GM19025 (cell line): ENCODE measurements at regions not wholly inside any gene's neighbourhood (a gene's known extent, or its start where the extent isn't known, plus 50 kb on each side); places are given as distances from the start of the nearest gene placed in this dataset.

Experiments used
- ATAC-seq: cut with Tn5 transposase; IDR thresholded peaks from one replicate; pipeline ENCODE4 v1.9.1; 2021; ENCODE audit warnings: mild to moderate bottlenecking, low read depth, moderate library complexity; ENCODE audit not compliant: unreplicated experiment

DNA sequence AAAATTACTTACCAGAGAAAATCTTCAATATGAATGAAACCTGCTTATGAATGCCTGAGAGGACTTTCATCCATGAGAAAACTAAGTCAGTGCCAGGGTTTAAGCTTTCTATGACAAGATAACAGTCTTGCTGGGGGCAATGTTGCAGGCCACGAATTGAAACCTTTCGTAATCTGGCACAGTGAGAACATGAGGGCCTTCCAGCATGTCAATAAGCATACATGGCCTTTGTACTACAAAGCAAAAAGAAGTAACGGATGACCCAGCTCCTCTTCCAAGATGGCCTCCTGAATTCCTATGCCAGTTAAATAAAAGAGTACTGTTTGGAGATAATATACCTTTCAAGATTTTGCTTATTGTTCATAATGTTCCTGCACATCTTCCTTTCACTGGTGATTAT is 270.6 kb upstream of the PHF14 start:
- ATAC-seq = no peak

DNA sequence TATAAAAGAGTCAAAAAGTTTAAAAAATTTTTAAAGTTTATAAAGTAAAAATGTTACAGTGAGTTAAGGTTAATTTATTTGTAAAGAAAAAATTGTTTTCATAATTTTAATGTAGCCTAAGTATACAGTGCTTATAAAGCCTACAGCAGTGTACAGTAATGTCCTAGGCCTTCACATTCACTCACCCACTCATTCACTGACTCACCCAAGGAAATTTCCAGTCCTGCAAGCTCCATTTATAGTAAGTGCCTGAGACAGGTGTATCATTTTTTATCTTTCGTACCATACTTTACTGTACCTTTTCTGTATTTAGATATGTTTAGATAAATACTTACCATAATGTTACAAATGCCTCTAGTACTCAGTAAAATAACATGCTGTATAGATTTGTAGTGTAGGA is 269.7 kb upstream of the PHF14 start:
- no peak for ATAC-seq

DNA sequence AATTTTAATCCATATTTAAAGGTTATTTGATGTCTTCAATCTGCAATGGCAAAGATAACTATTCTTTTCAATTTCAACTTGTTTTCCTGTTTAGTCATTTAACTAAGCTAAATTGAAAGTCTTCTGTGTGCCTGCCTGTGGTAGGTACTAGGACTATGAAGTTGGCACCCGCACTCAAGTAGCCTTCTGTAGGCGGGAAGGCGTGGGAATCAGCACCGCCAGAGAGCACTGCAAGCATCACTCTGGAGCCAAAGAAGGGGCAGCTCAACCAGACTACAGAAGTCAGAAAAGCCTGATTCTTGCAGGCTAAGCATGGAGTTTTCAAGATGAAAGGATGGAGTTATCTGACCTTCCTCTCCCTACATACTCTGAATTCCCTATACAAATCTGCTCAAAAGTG is 269.0 kb upstream of the PHF14 start:
- ATAC-seq = no peak

DNA sequence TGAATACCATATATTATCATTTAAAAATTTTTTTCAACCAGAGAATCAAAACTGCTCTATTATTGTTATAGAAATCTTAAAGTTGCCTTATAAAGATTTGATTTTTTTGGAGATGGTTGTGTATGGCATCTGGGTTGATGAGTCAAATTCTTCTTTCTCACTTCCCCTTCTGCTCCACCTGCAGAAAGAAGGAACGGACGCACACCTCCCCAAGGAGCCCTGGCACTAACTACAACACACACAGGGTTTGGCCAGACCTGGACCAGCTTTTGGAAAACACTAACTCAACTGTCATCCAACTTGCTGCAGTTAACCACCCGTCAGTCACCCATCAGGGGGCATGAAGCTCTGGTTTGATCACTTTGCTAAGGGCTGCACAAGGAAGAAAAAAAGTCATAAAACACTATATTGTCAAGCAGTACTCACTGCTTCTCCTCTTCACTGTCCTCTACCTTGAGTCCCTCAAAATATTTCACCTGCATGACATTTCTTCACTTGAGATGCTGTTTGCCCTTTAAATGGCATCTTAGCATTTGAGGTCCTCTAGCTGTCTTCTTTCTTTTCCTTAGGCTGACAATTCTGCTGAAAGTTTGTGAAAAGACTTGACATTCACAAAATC is 266.7 kb upstream of the PHF14 start:
- ATAC-seq = peak; percentile 96

DNA sequence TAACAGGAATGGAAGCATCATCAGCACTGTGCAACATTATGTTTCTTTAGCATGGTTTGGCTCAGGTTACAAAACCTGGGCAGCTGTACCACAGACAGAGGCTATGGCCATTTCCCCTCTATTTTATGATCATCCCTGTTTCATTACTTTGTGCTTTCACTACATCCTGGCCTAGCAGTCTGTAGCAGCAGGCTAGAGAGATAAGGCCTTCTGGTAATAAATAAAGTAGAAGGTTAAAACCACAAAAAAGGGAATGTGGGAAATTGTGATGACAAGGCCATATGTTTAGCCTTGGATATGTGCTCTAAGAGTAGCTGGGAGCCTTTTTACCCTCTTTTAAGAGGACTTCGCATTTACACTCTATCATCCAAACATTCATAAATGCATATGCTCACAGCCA is 266.2 kb upstream of the PHF14 start:
- no peak for ATAC-seq

- ATAC-seq = no peak
These were observed 265.2 kb upstream of the PHF14 start for GRCh38 chr7:10708447-10708846.

DNA sequence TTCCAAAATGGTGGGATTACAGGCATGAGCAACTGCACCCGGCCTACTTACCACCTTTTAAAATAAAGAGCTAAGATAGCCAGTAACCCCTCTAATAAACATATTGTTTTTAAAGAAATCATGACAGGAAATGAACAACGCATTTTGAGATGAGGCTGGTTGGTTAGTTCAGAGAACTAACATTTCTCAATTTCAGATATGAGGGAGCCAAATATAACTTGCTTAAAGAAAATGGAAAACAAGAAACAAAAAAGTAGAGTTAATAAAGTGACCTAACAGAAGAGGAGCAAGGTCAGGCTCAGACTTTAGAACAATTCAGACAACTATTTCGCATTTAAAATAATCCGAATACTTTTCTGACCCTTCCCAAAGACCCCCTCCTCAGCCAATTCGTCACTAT is 254.9 kb upstream of the PHF14 start:
- ATAC-seq = no peak

GRCh38 chr7:10720042-10720441 is 253.6 kb upstream of the PHF14 start:
- no peak for ATAC-seq

- no peak for ATAC-seq
These were observed 252.4 kb upstream of the PHF14 start for GRCh38 chr7:10721289-10721688.

GRCh38 chr7:10723832-10724231 is 249.8 kb upstream of the PHF14 start:
- ATAC-seq = no peak

DNA sequence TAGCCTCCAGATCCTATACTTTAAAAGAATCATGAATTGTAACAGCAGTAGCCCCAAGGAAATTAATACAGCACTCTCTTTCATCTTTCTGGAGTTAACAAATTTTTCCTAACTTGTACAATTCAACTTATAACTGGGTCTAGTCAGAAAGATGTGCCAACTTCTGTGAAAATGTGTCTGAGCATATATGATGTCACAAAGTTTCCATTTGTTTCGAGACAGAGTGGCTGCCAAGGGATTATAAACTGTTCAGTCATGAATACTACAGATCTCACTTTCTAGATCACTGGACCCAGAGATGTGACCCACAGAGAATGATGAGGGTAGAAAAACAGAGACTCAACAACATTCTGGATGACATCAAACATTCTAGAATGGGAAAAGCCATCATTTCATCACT is 249.2 kb upstream of the PHF14 start:
- ATAC-seq = no peak

DNA sequence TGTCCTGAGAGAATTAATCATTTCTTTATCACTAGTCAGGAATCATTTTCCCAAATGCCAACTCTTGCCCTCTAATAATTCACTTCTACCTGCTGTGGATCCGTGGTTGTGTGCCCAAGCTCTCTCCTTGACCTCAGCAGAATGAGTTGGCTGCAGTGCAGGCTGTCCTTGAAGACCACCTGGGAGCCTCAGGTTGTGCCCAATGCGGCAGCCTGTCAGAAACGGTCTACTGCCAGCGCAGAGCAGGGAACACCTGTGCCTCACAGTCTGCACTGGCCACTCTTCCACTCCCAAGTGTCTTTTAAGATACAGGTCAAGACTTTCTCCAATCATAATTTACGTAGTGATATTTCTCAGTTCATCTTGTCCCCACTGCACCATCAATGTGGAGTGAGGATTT is 246.0 kb upstream of the PHF14 start:
- no peak for ATAC-seq

- ATAC-seq = no peak
These were observed 242.4 kb upstream of the PHF14 start for GRCh38 chr7:10731253-10731773.

DNA sequence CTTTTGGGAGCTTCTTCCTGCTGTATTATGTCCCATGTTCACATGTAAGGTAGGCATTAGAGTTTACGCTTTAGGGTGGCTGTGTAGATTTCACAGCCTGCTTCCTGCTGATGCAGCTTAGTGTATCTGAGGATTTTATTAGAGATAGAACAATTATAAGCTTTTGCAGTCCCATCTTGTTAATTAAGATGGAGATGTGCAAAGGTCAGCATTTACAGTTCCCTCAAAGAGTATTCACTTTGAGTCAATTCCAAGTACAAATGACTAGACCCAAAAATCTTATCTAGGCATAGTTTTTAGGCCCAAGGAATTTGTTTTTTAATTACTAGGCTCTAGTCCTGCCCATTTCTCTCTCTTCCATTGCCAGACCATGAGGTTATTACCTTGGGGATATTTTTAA is 239.9 kb upstream of the PHF14 start:
- ATAC-seq = no peak

DNA sequence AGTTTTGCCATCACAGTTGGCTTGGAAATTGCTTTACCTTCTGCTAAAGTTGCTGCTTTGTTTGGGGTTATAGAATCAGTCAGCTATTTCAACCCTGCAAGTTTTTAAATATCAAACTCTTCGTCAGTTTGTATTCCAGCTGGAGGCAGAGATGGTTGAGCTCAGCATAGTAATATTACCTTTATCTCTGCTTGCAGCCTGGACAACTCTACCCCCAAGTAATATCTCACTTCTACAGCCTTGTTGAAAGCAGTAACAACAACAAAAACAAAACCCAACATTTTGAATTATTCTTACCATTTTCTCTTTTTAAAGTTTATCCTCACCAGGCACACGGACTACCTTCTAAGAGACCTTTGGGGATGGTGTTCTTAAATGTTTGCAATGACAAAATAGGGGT is 239.1 kb upstream of the PHF14 start:
- no peak for ATAC-seq

- ATAC-seq = no peak
These were observed 234.3 kb upstream of the PHF14 start for GRCh38 chr7:10739401-10739800.

DNA sequence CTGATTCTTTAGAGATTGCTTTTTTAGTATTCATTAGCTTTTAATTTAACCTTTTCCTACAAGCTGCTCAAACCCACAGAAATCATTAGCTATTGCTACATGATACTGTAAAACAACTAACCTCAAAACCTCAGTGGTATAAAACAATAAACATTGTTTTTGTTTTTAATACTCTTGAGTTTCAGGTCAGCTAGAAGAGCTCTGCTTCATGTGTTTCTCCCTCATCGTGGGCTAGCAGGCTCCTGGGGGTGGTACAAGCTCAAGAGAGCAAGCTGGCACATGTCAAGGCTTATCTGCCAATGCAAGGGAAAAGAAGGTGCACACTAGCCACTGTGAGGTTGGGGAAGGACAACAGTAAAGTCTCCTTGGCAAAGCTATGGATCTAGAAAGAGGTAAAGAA is 232.9 kb upstream of the PHF14 start:
- ATAC-seq = no peak

GRCh38 chr7:10756981-10757380 is 216.7 kb upstream of the PHF14 start:
- ATAC-seq = no peak

- ATAC-seq = no peak
These were observed 214.6 kb upstream of the PHF14 start for GRCh38 chr7:10759120-10759519.

DNA sequence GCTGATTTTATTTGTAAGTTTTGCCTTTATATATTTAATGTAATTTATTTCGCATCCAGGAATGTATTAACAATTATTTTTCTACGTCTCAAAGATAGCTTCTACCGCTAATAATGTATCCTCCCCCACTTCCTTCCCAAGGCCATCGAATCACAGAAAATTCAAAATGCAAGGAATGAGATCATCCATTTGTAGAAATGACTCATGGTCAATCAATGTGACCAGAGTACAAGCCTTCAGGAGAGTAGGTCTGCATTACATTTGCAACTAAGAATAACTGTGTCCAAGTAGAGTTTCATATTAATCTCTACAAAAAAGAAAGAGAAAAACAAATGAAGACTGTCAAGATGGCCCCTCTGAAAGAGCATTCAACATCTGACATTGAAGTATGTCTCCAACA is 205.9 kb upstream of the PHF14 start:
- no peak for ATAC-seq

GRCh38 chr7:10770176-10770575 is 203.5 kb upstream of the PHF14 start:
- ATAC-seq = no peak

GRCh38 chr7:10773430-10773829 is 200.2 kb upstream of the PHF14 start:
- no peak for ATAC-seq
